Ovary (tissue), 7 donors: ENCODE measurements at regions not wholly inside any gene's neighbourhood (a gene's known extent, or its start where the extent isn't known, plus 50 kb on each side); places are given as distances from the start of the nearest gene placed in this dataset.

ENCODE experiments used
- DNase-seq, 5 donors: peaks; one replicate each; pipeline ENCODE4 v3.0.0-alpha.2; 2019 to 2020
- H3K27ac ChIP-seq, 2 donors: fragments of 200-600 bp; one replicate each; pipeline versions ENCODE4 v1.5.1 to v1.8.0; 2019 to 2022
- H3K27me3 ChIP-seq: fragments of 200-600 bp; one replicate; pipeline ENCODE4 v1.8.0; 2022
- H3K36me3 ChIP-seq: fragments of 200-600 bp; sonication (generic); one replicate; pipeline ENCODE4 v1.5.1; 2019
- H3K4me1 ChIP-seq: one replicate; pipeline ENCODE4 v1.8.1; 2013; ENCODE audit warnings: mild to moderate bottlenecking, moderate library complexity; ENCODE audit not compliant: insufficient read depth
- H3K4me3 ChIP-seq: fragments of 200-600 bp; sonication (generic); one replicate; pipeline ENCODE4 v1.5.1; 2017
- H3K9me3 ChIP-seq, 2 donors: fragments of 200-600 bp in 1 of 2; sonication (generic) in 1 of 2; one replicate each; pipeline versions ENCODE4 v1.5.1 to v1.8.1; 2013 to 2019; ENCODE audit warnings: mild to moderate bottlenecking in 1 of 2, moderate library complexity in 1 of 2
- EP300 ChIP-seq: sonication (generic); formaldehyde crosslinking; IDR thresholded peaks from one replicate; pipeline ENCODE4 v1.6.1; 2017; ENCODE audit warnings: antibody characterized with exemption
- POLR2A ChIP-seq: fragments of 450-650 bp; IDR thresholded peaks from one replicate; pipeline ENCODE4 v1.6.1; 2017; ENCODE audit warnings: antibody characterized with exemption, mild to moderate bottlenecking, moderate library complexity
- WGBS, 3 donors: extraction: QIAGEN DNeasy Blood & Tissue Kit in 1 of 3; methylation state at CpG; one replicate each; pipeline versions ENCODE4 v1.1.5 to v1.1.7; 2013 to 2017; 5-methylcytosine and 5-hydroxymethylcytosine counted together
- intact Hi-C, 4 donors: fragments of 100-400 bp; cut with DNase I; formaldehyde crosslinking; loops; one replicate each; pipeline versions ENCODE4 v1.11.0 to v1.15.1; 2022 to 2023
- TF ChIP-seq, protein P1 (sequence below), 3 donors: fragments of 450-650 bp in 2 of 3; fragments of 200-600 bp in 1 of 3; IDR thresholded peaks; one replicate each; pipeline versions ENCODE4 v1.5.1 to v1.8.0; 2016 to 2022; ENCODE audit warnings: antibody characterized with exemption in 3 of 3, mild to moderate bottlenecking in 1 of 3
- donor health status: DM: no; HTN: no; CAD: no; lungs with moderate emphysema.
- donor health status: DM: no; HTN: no; CAD: no.
- donor health status: Bipolar disorder and iron deficiency.
- donor health status: DM: no; HTN: no; CAD: no.
- donor health status: DM: yes; HTN: yes; CAD: no.

DNA sequence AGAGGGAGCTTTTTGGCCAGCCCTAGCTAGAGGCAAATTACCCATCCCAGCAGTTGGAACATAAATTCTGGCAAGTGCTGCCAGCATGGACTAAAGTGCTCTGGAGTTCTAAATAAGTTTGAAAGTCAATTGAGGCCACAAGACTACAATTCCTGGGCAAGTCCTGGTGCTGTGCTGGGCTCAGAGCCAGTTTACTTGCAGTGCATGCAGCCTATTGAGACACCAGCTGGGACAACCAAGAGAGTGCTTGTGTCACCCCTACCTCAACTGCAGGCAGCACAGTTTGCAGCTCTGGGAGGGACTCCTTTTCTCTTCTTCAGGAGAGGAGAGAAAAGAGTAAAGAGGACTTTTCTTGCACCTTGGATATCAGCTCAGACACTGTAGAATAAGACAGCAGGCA is 277.2 kb upstream of the TMEFF2 start:
- H3K36me3 ChIP-seq, result no peaks in the 10 kb centered on the region
- H3K9me3 ChIP-seq, result no peaks in the 10 kb centered on the region
- no peak overlapping the region for H3K4me3 ChIP-seq
- DNase-seq, result no peak
- no peak for TF ChIP-seq EP300
- TF ChIP-seq POLR2A, result no peak
- TF ChIP-seq, protein P1, sequence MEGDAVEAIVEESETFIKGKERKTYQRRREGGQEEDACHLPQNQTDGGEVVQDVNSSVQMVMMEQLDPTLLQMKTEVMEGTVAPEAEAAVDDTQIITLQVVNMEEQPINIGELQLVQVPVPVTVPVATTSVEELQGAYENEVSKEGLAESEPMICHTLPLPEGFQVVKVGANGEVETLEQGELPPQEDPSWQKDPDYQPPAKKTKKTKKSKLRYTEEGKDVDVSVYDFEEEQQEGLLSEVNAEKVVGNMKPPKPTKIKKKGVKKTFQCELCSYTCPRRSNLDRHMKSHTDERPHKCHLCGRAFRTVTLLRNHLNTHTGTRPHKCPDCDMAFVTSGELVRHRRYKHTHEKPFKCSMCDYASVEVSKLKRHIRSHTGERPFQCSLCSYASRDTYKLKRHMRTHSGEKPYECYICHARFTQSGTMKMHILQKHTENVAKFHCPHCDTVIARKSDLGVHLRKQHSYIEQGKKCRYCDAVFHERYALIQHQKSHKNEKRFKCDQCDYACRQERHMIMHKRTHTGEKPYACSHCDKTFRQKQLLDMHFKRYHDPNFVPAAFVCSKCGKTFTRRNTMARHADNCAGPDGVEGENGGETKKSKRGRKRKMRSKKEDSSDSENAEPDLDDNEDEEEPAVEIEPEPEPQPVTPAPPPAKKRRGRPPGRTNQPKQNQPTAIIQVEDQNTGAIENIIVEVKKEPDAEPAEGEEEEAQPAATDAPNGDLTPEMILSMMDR (IDR thresholded peaks at IDR 0.05), result no peak
- H3K27me3 ChIP-seq, result no peaks in the 10 kb centered on the region
- intact Hi-C loops, result no loop called here
- no peak overlapping the region for H3K27ac ChIP-seq
- H3K4me1 ChIP-seq, result no peaks in the 10 kb centered on the region

GRCh38 chr2:192469612-192470011 is 274.9 kb upstream of the TMEFF2 start:
- H3K9me3 ChIP-seq, result no peaks in the 10 kb centered on the region
- no peak overlapping the region for H3K4me3 ChIP-seq
- no peak overlapping the region for H3K27ac ChIP-seq
- 39 to 71% (median 44%) methylated on average over 1 of the region's 1 CpG for WGBS, 3 donors
- H3K36me3 ChIP-seq, result no peaks in the 10 kb centered on the region
- intact Hi-C loops, result no loop called here
- no peak for DNase-seq
- TF ChIP-seq POLR2A (no peak), EP300 (no peak)
- TF ChIP-seq, protein P1 (IDR thresholded peaks at IDR 0.05), result no peak
- H3K4me1 ChIP-seq, result no peaks in the 10 kb centered on the region
- H3K27me3 ChIP-seq, result no peaks in the 10 kb centered on the region

- 78 to 82% (median 82%) methylated on average over 4 of the region's 4 CpGs for WGBS, 3 donors
- intact Hi-C loops, result no loop called here
- Histone ChIP-seq H3K36me3 (no peaks in the 10 kb centered on the region), H3K9me3 (no peaks in the 10 kb centered on the region), H3K27me3 (no peaks in the 10 kb centered on the region), H3K27ac (no peak overlapping the region), H3K4me3 (no peak overlapping the region), H3K4me1 (no peaks in the 10 kb centered on the region)
- TF ChIP-seq, protein P1 (IDR thresholded peaks at IDR 0.05), result no peak
- no peak for TF ChIP-seq EP300
- TF ChIP-seq POLR2A, result no peak
- DNase-seq, result no peak
Measured at GRCh38 chr2:192467953-192468660, 273.4 kb upstream of the TMEFF2 start.

DNA sequence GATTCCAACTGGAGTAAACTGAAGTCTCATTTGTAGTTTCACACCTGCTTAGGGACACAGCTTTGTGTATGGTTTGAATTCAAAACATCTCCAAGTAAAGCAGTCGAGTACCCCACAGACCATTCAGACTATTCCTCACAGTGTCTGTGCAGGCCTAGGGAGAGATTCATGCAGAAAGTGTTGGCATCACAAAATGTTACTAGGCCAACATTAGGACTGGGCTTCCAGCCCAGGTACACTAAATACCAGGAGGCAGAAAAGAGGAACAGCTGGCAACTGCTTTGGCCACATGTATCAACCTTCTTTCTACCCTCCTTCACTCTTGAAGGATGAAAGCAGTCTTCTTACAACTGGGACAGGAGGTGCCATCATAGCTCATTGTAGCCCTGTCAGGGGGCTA is 270.4 kb upstream of the TMEFF2 start:
- no peak for DNase-seq
- Histone ChIP-seq H3K4me1 (no peaks in the 10 kb centered on the region), H3K27ac (no peak overlapping the region), H3K9me3 (no peaks in the 10 kb centered on the region), H3K27me3 (no peaks in the 10 kb centered on the region), H3K36me3 (no peaks in the 10 kb centered on the region), H3K4me3 (no peak overlapping the region)
- TF ChIP-seq POLR2A (no peak), EP300 (no peak)
- TF ChIP-seq, protein P1 (IDR thresholded peaks at IDR 0.05), result no peak
- WGBS, 3 donors, result 88 to 91% (median 88%) methylated on average over 1 of the region's 1 CpG
- intact Hi-C loops, result no loop called here
